CD14-positive monocyte (primary cell): ENCODE measurements at regions not wholly inside any gene's neighbourhood (a gene's known extent, or its start where the extent isn't known, plus 50 kb on each side); places are given as distances from the start of the nearest gene placed in this dataset.

Experiments used
- DNase-seq, 3 donors: peaks; one replicate each; pipeline ENCODE4 v3.0.0-alpha.2; 2011 to 2022
- H2AFZ ChIP-seq: 2 replicates; pipeline ENCODE4 v1.6.0; 2012; ENCODE audit warnings: mild to moderate bottlenecking, low read depth, low read length, inconsistent platforms; ENCODE audit not compliant: insufficient read depth, poor library complexity, severe bottlenecking
- H3K27ac ChIP-seq, 2 donors: 1 replicate in 1 of 2; 2 replicates in 1 of 2; pipeline ENCODE4 v1.5.1; 2012 to 2013; ENCODE audit warnings: low read length in 2 of 2, control low read depth in 1 of 2, inconsistent platforms in 1 of 2, low read depth in 1 of 2, mild to moderate bottlenecking in 1 of 2
- H3K27me3 ChIP-seq, 2 donors: one replicate each; pipeline versions ENCODE4 v1.6.0 to v1.6.1; 2011 to 2013; ENCODE audit warnings: low read length in 2 of 2; ENCODE audit not compliant: control insufficient read depth in 2 of 2, insufficient read depth in 2 of 2
- H3K36me3 ChIP-seq, 2 donors: replicated peaks in 1 of 2; 1 replicate in 1 of 2; 2 replicates in 1 of 2; pipeline versions ENCODE4 v1.5.1 to v1.6.1; 2012 to 2013; ENCODE audit warnings: low read length in 2 of 2, control low read depth in 1 of 2, inconsistent platforms in 1 of 2, mild to moderate bottlenecking in 1 of 2; ENCODE audit not compliant: insufficient read depth in 2 of 2, control insufficient read depth in 1 of 2
- H3K4me1 ChIP-seq, 2 donors: 1 replicate in 1 of 2; 2 replicates in 1 of 2; pipeline versions ENCODE4 v1.5.1 to v1.6.1; 2012 to 2013; ENCODE audit warnings: low read length in 2 of 2, control low read depth in 1 of 2, inconsistent platforms in 1 of 2, mild to moderate bottlenecking in 1 of 2, moderate library complexity in 1 of 2; ENCODE audit not compliant: insufficient read depth in 2 of 2, control insufficient read depth in 1 of 2
- H3K4me2 ChIP-seq: replicated peaks from 2 replicates; pipeline ENCODE3; 2012; ENCODE audit warnings: low read length, moderate library complexity, mild to moderate bottlenecking; ENCODE audit not compliant: poor library complexity, severe bottlenecking; ENCODE audit errors: extremely low read depth
- H3K4me3 ChIP-seq, 3 experiments: fragments of 200-600 bp in 1 of 3; sonication (generic) in 1 of 3; replicated peaks in 1 of 3; 1 replicate in 2 of 3; 2 replicates in 1 of 3; pipeline ENCODE4 v1.5.1; 2011 to 2013; ENCODE audit warnings: low read length in 3 of 3, mild to moderate bottlenecking in 3 of 3, control low read depth in 2 of 3, low read depth in 2 of 3, inconsistent platforms in 1 of 3, moderate library complexity in 1 of 3
- H3K79me2 ChIP-seq: 2 replicates; pipeline ENCODE4 v1.6.0; 2012; ENCODE audit warnings: mild to moderate bottlenecking, control low read depth, inconsistent platforms, low read length, moderate library complexity; ENCODE audit not compliant: insufficient read depth
- H3K9ac ChIP-seq: 2 replicates; pipeline ENCODE4 v1.6.0; 2017; ENCODE audit warnings: low read length, mild to moderate bottlenecking; ENCODE audit not compliant: insufficient read depth, poor library complexity, severe bottlenecking
- H3K9me3 ChIP-seq, 2 donors: replicated peaks in 1 of 2; 1 replicate in 1 of 2; 2 replicates in 1 of 2; pipeline versions ENCODE4 v1.5.1 to v1.6.1; 2012 to 2013; ENCODE audit warnings: low read length in 2 of 2, control low read depth in 1 of 2; ENCODE audit not compliant: control insufficient read depth in 1 of 2, insufficient read depth in 1 of 2
- H4K20me1 ChIP-seq: 2 replicates; pipeline ENCODE4 v1.6.0; 2012; ENCODE audit warnings: mild to moderate bottlenecking, low read length, control low read depth, moderate library complexity; ENCODE audit not compliant: insufficient read depth
- H3K27ac Mint-ChIP-seq, 7 donors: one replicate each; pipeline ENCODE4 v1.8.0; 2020; ENCODE audit warnings: mild to moderate bottlenecking in 7 of 7, mixed read lengths in 7 of 7, moderate library complexity in 6 of 7, inconsistent platforms in 2 of 7
- H3K27me3 Mint-ChIP-seq, 3 donors: one replicate each; pipeline ENCODE4 v1.8.0; 2021 to 2022; ENCODE audit warnings: low read depth in 3 of 3, mild to moderate bottlenecking in 3 of 3, mixed read lengths in 3 of 3, moderate library complexity in 3 of 3, inconsistent platforms in 1 of 3
- H3K36me3 Mint-ChIP-seq, 2 donors: one replicate each; pipeline ENCODE4 v1.8.0; 2020; ENCODE audit warnings: mixed read lengths in 2 of 2, inconsistent platforms in 1 of 2, mild to moderate bottlenecking in 1 of 2
- H3K4me1 Mint-ChIP-seq: one replicate; pipeline ENCODE4 v1.8.0; 2020; ENCODE audit warnings: mild to moderate bottlenecking, mixed read lengths
- H3K4me3 Mint-ChIP-seq, 2 donors: one replicate each; pipeline ENCODE4 v1.8.0; 2020; ENCODE audit warnings: mild to moderate bottlenecking in 2 of 2, mixed read lengths in 2 of 2, moderate library complexity in 1 of 2
- H3K9me3 Mint-ChIP-seq, 7 donors: one replicate each; pipeline ENCODE4 v1.8.0; 2020 to 2022; ENCODE audit warnings: mixed read lengths in 7 of 7, mild to moderate bottlenecking in 6 of 7, moderate library complexity in 6 of 7, inconsistent platforms in 2 of 7
- CTCF ChIP-seq: fragments of 200-600 bp; IDR thresholded peaks from one replicate; pipeline ENCODE4 v1.8.0; 2022; ENCODE audit warnings: antibody characterized with exemption, mild to moderate bottlenecking
- WGBS: methylation state at CpG from one replicate; pipeline ENCODE4 v1.1.5; 2013; ENCODE audit warnings: missing lambda C conversion rate; ENCODE audit not compliant: insufficient coverage; 5-methylcytosine and 5-hydroxymethylcytosine counted together
- intact Hi-C, 2 donors: fragments of 100-400 bp; cut with micrococcal nuclease; formaldehyde crosslinking; loops; one replicate each; pipeline versions ENCODE4 v1.15.0 to v1.15.1; 2023

GRCh38 chr7:46100521-46100920 lies 179.4 kb upstream of the IGFBP3 start:
- H3K27ac ChIP-seq, result no peak overlapping the region
- H3K4me3 Mint-ChIP-seq, result no peak overlapping the region
- H3K4me1 Mint-ChIP-seq, result no peaks in the 10 kb centered on the region
- no peaks in the 10 kb centered on the region for H3K4me1 ChIP-seq
- 80% methylated on average over 1 of the region's 1 CpG for WGBS
- H3K9me3 ChIP-seq, result no peaks in the 10 kb centered on the region
- DNase-seq, result no peak
- H3K36me3 Mint-ChIP-seq, result no peaks in the 10 kb centered on the region
- no peaks in the 10 kb centered on the region for H3K27me3 ChIP-seq
- H3K4me3 ChIP-seq, result no peak overlapping the region
- H2AFZ ChIP-seq, result no peak overlapping the region
- H3K27ac Mint-ChIP-seq, result no peak overlapping the region
- no peaks in the 10 kb centered on the region for H3K79me2 ChIP-seq
- intact Hi-C loops, result no loop called here
- TF ChIP-seq CTCF, result no peak
- no peaks in the 10 kb centered on the region for H4K20me1 ChIP-seq
- H3K36me3 ChIP-seq, result no peaks in the 10 kb centered on the region
- peaks cover 0 to 2% (median 0%) of the 10 kb centered on the region in 7 donors for H3K9me3 Mint-ChIP-seq
- peaks cover 0 to 1% (median 0%) of the 10 kb centered on the region in 3 donors for H3K27me3 Mint-ChIP-seq
- H3K9ac ChIP-seq, result no peak overlapping the region
- H3K4me2 ChIP-seq, result no peak overlapping the region

- no peak overlapping the region for H3K27ac Mint-ChIP-seq
- no peak for TF ChIP-seq CTCF
- H3K4me3 Mint-ChIP-seq, result no peak overlapping the region
- H3K9me3 Mint-ChIP-seq, result peaks cover 0 to 2% (median 0%) of the 10 kb centered on the region in 7 donors
- H3K4me1 ChIP-seq, result no peaks in the 10 kb centered on the region
- H2AFZ ChIP-seq, result no peak overlapping the region
- no peaks in the 10 kb centered on the region for H3K27me3 ChIP-seq
- no peaks in the 10 kb centered on the region for H3K9me3 ChIP-seq
- H3K36me3 ChIP-seq, result no peaks in the 10 kb centered on the region
- H3K4me1 Mint-ChIP-seq, result no peaks in the 10 kb centered on the region
- no peak overlapping the region for H3K27ac ChIP-seq
- H3K36me3 Mint-ChIP-seq, result no peaks in the 10 kb centered on the region
- H4K20me1 ChIP-seq, result no peaks in the 10 kb centered on the region
- H3K4me3 ChIP-seq, result no peak overlapping the region
- intact Hi-C loops, result no loop called here
- no peak overlapping the region for H3K4me2 ChIP-seq
- H3K9ac ChIP-seq, result no peak overlapping the region
- H3K79me2 ChIP-seq, result no peaks in the 10 kb centered on the region
- no peak for DNase-seq
- no CpG with 5 or more reads among the region's 1 CpG for WGBS
- H3K27me3 Mint-ChIP-seq, result peaks cover 0 to 1% (median 0%) of the 10 kb centered on the region in 3 donors
These were observed 178.0 kb upstream of the IGFBP3 start for GRCh38 chr7:46099076-46099475.
